ENCODE measurements at regions not wholly inside any gene's neighbourhood (a gene's known extent, or its start where the extent isn't known, plus 50 kb on each side); places are given as distances from the start of the nearest gene placed in this dataset.
"Not testable (repeated sequence)": the region's sequence is repeated elsewhere in the genome, so short reads cannot be mapped to it uniquely, and the experiment has no call there.

DNA sequence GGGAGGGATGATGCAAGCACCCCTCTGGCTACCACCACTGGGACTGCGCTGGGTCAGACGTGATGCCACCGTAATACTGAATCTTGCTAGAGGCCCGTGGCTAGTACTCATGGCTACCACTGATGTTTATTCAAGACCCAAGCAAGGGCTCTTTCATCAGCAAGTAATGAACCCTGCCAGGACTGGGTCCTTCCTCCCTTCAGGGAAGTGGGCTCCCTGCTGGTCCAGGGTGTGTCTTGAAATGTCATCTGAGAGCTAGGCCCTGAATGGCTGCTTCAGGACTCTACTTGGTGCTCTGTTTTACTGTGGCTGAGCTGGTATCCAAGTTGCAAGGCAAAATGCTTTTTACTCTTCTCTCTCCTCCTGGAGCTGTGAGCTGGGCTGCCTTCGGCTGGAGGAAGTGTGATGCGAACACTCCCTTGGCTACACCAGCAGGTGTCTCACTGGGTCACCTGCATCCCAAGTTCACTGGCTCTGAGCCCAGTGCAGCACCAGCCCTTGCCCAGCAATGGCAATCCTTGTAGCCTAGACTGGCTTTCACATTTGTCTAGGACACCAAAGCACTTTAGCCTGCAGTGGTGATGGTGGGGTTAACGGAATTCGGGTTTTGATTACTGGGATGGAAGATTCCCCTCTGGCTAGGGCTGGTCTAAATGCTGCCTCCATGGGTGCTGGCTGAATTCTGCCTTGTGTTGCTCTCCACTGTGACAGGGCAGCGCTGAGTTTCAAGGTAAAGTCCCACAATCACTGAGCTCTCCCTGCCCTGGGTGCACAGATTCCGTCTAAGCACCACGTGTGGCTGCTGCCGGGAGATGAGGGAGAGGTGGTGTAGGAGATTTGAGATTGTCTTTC is 98.6 kb downstream of the USP22 start:
- in situ Hi-C loops (cut with HindIII; ENCODE audit: low pct_unique_long_range_greater_than_20kb, low sequenced_read_pairs), result no loop called here
- peak; percentile 42 for DNase-seq (ENCODE audit: low read depth, low spot score)

GRCh38 chr17:20947708-20948107 is 95.1 kb downstream of the USP22 start:
- DNase-seq (ENCODE audit: low read depth, low spot score); in situ Hi-C loops (cut with HindIII; ENCODE audit: low pct_unique_long_range_greater_than_20kb, low sequenced_read_pairs): not testable (repeated sequence)

- in situ Hi-C loops (cut with HindIII; ENCODE audit: low pct_unique_long_range_greater_than_20kb, low sequenced_read_pairs), result no loop called here
- no peak for DNase-seq (ENCODE audit: low read depth, low spot score)
Observed at GRCh38 chr17:20948984-20949777, 93.6 kb downstream of the USP22 start.

Small RNA genes in the stretch of these regions (small RNA-seq; reads per million reads assigned to genes)
- 0 reads per million in 2 experiments for gene AC087499.6
- gene RNU6-1178P, result 0 reads per million in 2 experiments
